NT2/D1 (cell line): ENCODE measurements at regions not wholly inside any gene's neighbourhood (a gene's known extent, or its start where the extent isn't known, plus 50 kb on each side); places are given as distances from the start of the nearest gene placed in this dataset.

Experiments used
- YY1 ChIP-seq: IDR thresholded peaks from 2 replicates; pipeline ENCODE4 v1.6.1; 2011; ENCODE audit not compliant: insufficient read length, insufficient read depth
- ZNF274 ChIP-seq: IDR thresholded peaks from 2 replicates; pipeline ENCODE4 v1.6.1; 2011; ENCODE audit warnings: mild to moderate bottlenecking, low read depth, low read length

DNA sequence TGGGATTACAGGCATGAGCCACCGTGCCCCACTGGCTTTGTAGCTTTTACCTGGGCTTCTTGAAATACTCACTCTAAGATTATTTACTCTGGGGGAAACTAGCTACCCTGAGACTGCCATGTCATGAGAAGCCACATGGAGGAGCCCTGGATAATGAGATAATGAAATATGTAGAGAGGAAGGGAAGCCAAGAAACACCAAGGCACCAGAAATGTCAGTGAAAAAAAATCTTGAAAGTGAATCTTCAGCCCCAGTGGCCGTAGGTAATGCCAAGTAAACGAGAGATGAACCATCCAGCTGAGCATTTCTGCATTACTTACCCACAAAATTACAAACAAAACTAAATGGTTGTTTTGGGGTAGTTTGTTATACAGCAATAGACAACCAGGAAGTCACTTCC, 125.6 kb downstream of the APIP start:
- no peak for TF ChIP-seq YY1
- no peak for TF ChIP-seq ZNF274
